ENCODE measurements at regions not wholly inside any gene's neighbourhood (a gene's known extent, or its start where the extent isn't known, plus 50 kb on each side); places are given as distances from the start of the nearest gene placed in this dataset.
"Not testable (repeated sequence)": the region's sequence is repeated elsewhere in the genome, so short reads cannot be mapped to it uniquely, and the experiment has no call there.

GRCh38 chr9:34907044-34907443, 51.0 kb upstream of the PHF24 start:
- no peak for DNase-seq (ENCODE audit: low read depth in 2 of 3, low spot score in 2 of 3)

- DNase-seq (ENCODE audit: low read depth in 2 of 3, low spot score in 2 of 3) = peak; percentile 46 to 86 (median 75)
Measured at GRCh38 chr9:34899535-34900158, 58.4 kb upstream of the PHF24 start.

- no peak for DNase-seq (ENCODE audit: low read depth in 2 of 3, low spot score in 2 of 3)
Measured at GRCh38 chr9:34898846-34899245, 59.2 kb upstream of the PHF24 start.

DNA sequence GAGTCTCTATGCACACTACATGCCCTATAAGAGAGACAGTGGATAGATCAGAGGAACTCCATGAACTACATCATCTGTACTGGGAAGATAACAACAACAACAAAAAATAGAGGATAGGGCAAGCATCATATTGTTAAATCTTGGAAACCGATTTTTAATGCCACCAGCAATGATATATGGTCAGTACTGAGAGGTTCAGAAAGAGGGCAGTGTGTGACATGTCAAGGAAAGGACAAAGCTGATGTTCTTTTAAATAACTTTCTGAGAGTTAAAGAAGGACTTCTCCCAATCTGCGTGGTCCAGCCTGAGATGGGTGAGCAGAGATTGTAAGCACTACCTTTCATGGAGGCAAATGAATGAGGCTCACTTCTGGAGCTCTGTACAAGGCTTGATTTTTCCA, 62.0 kb upstream of the PHF24 start:
- no peak for DNase-seq (ENCODE audit: low read depth in 2 of 3, low spot score in 2 of 3)

DNA sequence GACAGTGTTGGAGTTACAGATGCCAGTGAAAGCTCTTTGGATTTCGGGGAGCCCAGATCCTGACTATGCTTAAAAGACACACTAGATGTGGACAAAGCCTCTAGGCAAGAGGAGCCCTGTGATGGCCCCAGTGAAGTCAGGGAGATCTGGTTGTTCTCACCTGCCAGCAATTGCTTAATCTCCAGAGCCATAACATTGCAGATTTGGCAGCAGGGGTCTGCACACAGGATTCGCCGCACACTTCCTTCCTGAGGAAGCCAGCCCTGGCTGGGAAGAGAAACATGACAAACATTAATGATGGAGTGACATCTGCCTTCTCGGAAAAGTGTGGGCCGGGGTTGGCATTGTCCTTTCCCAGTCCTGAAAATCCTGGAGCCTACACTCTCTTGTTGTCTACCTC, 65.2 kb upstream of the PHF24 start:
- DNase-seq (ENCODE audit: low read depth in 2 of 3, low spot score in 2 of 3) = no peak

- no peak for DNase-seq (ENCODE audit: low read depth in 2 of 3, low spot score in 2 of 3)
Measured at GRCh38 chr9:34891386-34891785, 66.7 kb upstream of the PHF24 start.

- no peak for DNase-seq (ENCODE audit: low read depth in 2 of 3, low spot score in 2 of 3)
Measured at GRCh38 chr9:34887841-34888240, 70.2 kb upstream of the PHF24 start.

DNA sequence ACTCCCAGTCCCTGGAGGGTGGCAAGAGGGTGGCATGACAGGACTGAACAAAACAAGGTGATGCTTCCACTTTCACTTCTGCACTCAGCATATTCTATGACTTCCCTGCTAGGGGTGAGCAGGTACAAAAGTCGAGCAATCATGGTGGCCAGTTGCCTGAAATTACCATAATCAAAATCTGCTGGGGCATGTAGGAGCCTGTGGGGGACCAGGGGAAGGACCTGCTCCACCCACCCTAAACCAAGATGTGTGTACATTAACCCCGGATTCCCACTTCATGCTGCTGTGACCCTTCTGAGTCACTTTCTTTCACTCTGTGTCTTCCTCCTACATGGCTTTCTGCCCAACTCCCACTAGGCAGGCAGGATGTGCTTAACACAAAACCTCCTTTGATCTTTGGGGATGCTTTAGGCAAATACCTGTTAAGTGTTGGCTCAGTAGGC, 73.3 kb upstream of the PHF24 start:
- DNase-seq (ENCODE audit: low read depth in 2 of 3, low spot score in 2 of 3) = no peak

DNA sequence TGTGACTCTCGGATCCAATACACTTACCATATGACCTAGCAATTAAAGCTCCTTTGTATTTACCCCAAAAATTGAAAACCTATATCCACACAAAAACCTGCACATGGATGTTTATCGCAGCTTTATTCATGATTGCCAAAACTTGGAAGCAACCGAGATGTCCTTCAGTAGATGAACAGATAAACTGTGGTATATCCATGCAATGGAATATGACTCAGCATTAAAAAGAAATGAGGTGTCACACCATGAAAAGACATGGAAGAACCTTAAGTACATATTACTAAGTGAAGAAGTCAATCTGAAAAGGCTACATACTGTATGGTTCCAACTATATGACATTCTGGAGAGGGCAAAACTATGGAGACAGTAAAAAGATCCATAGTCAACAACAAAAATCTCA, 82.0 kb upstream of the PHF24 start:
- DNase-seq (ENCODE audit: low read depth in 2 of 3, low spot score in 2 of 3) = no peak

- DNase-seq (ENCODE audit: low read depth in 2 of 3, low spot score in 2 of 3) = peak in 2 of 3 donors; percentile 31 to 58
Measured at GRCh38 chr9:34869390-34869789, 88.7 kb upstream of the PHF24 start.

- DNase-seq (ENCODE audit: low read depth in 2 of 3, low spot score in 2 of 3) = no peak
Measured at GRCh38 chr9:34866614-34867013, 91.5 kb upstream of the PHF24 start.

GRCh38 chr9:34863426-34863825, 94.7 kb upstream of the PHF24 start:
- DNase-seq (ENCODE audit: low read depth in 2 of 3, low spot score in 2 of 3) = no peak

GRCh38 chr9:34862836-34863235, 95.2 kb upstream of the PHF24 start:
- DNase-seq (ENCODE audit: low read depth in 2 of 3, low spot score in 2 of 3) = peak in 2 of 3 donors; percentile 3 to 36

DNA sequence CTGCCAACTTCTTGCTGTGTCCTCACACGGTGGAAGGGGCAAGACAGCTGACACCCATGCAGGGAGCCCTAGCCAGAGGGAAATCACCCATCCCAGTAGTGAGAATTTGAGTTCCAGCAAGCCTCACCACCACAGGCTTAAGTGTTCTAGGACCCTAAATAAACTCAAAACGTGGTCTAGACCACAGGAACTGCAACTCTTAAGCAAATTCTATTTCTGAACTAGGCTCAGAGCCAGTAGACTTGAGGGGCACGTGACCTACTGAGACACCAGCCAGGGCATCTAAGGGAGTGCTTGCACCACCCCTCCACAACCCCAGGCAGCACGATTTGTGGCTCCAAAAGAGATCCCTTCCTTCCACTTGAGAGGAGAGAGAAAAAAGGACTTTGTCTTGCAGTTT, 96.0 kb upstream of the PHF24 start:
- DNase-seq (ENCODE audit: low read depth in 2 of 3, low spot score in 2 of 3) = no peak

DNA sequence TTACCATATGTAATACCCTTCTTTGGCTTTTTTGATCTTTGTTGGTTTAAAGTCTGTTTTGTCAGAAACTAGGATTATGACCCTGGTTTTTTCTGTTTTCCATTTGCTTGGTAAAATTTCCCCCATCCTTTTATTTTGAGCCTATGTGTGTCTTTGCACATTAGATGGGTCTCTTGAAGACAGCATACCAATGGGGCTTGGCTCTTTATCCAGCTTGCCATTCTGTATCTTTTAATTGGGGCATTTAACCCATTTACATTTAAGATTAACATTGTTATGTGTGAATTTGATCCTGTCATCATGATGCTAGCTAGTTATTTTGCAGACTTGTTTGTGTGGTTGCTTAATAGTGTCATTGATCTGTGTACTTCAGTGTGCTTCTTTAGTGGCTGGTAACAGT, 103.1 kb upstream of the PHF24 start:
- DNase-seq (ENCODE audit: low read depth in 2 of 3, low spot score in 2 of 3) = not testable (repeated sequence)

DNA sequence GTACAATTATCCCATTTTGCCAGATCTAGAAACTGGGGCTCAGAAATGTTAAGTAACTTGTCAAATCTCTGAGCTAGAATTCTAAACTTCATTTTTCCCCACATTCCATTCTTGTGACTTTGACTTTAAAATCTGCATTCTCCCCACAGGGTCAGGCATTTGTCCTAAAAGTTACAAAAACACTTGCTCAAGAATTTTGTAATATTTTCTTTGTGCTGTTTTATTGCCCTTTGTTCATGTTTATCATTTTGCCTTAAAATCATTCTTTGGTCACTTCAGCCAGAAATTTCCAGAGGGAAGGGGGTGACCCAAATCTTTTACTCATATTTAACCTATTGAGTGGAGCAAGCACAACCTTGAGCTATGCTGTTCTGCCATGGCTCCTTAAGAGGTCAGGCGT, 120.1 kb upstream of the CCL21 start:
- DNase-seq (ENCODE audit: low read depth in 2 of 3, low spot score in 2 of 3) = no peak

DNA sequence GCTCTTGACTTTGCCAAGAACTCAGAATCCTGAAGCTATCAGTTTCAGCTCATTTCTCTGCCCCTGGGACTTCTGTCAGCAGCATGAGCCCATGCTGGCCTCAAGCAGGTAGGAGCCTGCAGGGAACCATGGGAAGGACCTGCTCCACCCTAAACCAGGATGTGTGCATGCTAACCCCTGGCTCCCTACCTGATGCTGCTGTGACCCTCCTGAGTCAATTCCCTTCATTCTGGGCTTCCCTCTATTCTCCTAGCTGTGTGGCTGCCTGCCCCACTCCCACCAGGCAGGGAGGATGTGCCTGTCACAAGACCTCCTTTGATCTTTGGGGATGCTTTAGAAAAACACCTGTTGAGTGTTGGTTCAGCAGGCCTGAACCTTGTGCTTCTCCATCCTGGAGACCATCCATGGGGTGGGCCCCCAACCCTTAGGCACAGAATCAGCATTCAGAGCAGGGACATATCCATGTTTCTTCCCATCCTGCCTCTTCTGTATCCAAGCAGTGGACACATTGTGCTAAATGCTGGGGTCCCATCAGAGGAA, 117.1 kb upstream of the CCL21 start:
- DNase-seq (ENCODE audit: low read depth in 2 of 3, low spot score in 2 of 3) = no peak

- DNase-seq (ENCODE audit: low read depth in 2 of 3, low spot score in 2 of 3) = no peak
Measured at GRCh38 chr9:34825775-34826174, 115.8 kb upstream of the CCL21 start.

GRCh38 chr9:34823778-34824177, 113.8 kb upstream of the CCL21 start:
- no peak for DNase-seq (ENCODE audit: low read depth in 2 of 3, low spot score in 2 of 3)

- no peak for DNase-seq (ENCODE audit: low read depth in 2 of 3, low spot score in 2 of 3)
Measured at GRCh38 chr9:34810187-34810524, 100.2 kb upstream of the CCL21 start.

DNA sequence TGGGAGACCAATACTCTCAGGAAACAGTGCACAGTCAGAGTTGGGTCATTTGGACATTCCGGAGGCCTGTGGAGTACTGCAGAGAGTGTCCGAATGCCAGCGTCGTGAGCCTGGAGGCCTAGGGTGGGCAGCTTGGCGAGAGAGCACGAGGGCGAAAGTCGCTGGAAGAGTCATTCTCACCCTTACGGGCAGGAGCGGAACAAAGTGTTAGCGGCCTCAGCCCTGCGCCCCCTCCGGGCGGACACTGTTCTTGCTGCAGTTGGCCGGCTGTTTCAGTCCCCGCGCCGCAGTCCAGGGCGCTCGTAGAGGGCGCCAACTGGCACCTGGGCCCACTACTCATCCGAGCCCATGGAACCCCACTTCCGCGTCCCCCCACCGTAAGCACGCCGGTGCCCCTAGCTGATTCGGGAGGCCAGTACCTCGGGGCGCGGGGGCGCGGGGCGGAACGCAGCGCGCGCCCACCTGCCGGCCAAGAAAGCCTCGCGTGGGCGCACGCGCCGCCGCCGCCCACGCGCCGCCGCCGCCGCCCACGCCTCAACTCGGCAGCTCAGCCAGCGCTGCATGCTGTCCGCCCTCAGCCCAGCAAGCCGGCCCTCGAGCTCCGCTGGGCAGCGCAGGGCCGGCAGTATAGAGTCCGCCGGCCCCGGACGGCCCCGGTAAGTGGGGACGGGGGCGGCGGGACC, 99.7 kb upstream of the CCL21 start:
- DNase-seq (ENCODE audit: low read depth in 2 of 3, low spot score in 2 of 3) = peak in 2 of 3 donors; percentile 40

- DNase-seq (ENCODE audit: low read depth in 2 of 3, low spot score in 2 of 3) = no peak
Measured at GRCh38 chr9:34802916-34803315, 93.0 kb upstream of the CCL21 start.

Data from hematopoietic multipotent progenitor cell (in vitro differentiated cells).